C1 segment of cervical spinal cord (tissue), 14 donors: ENCODE measurements at regions not wholly inside any gene's neighbourhood (a gene's known extent, or its start where the extent isn't known, plus 50 kb on each side); places are given as distances from the start of the nearest gene placed in this dataset.

Experiments used
- DNase-seq, 14 donors: peaks; one replicate each; lab custom pipeline; 2025; lab: John Stamatoyannopoulos, UW

DNA sequence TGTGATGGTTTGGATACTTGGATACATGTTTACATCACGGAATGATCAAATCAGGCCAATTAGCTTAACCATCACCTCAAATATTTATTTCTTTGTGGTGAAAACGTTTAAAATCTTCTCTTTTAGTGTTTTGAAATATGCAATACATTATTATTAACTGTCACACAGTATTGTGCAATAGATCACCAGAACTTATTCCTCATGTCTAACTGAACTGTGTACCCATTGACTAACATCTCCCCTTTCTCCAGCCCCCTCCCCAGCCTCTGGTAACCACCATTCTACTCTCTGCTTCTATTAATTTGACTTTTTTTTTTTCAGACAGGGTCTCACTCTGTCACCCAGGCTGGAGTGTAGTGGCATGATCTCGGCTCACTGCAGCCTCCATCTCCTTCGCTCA lies 471.9 kb downstream of the BCOR start:
- DNase-seq, result no peak

DNA sequence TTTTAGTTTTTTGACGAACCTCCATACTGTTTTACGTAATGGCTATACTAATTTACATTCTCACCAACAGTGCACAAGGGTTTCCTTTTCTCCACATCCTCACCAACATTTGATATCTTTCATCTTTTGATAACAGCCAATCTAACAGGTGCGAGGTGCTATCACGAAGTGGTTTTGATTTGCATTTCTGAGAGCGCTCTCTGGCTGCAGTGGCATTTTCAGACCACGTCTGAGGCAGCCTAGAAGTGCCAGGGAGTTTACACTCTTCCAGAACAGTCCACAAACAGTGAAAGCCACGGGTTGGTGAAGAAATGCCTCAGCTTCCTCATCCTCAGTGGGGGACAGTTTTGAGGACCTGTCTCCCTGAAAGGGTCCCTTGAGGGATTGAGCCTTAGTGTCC lies 471.0 kb downstream of the BCOR start:
- no peak for DNase-seq

DNA sequence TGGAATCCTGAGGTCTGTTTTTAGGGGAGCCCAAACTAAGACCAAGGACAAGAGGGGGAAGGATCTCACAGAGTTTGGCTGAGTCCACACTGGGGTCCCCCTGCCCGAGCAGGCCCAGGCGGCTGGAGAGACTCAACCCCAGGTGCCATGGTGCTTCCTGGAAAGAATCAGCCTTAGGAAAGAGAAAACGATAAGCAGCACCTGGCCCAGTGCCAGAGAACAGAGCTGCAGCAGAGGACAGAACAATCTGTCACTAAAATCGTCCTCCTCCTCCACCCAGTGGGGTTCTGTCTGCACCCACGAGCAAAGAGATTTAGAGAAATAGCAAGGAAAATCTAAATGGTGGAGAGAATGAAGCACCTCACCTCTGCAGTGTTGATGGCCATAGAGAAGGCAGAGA lies 470.5 kb downstream of the BCOR start:
- no peak for DNase-seq

- no peak for DNase-seq
Observed at GRCh38 chrX:39629001-39629400, 468.8 kb downstream of the BCOR start.

DNA sequence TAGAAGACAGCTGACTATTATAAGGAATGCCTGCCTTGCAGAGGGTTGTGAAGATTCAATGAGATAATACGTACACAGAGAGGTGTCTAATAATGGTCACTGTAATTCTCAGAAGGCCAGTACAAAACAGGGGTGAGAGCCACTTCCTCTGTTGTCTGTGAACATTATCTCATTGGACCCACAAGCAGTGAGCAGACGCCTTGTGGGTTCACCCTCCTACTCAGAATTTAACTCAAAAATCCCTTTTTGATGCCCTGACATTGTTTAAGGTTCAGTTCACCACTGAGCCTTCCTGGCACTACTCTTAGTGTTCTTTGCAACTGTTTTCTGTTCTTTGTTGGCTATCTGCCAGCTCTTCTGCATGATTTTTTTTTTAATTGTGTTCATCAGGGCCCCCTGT lies 467.4 kb downstream of the BCOR start:
- no peak for DNase-seq

DNA sequence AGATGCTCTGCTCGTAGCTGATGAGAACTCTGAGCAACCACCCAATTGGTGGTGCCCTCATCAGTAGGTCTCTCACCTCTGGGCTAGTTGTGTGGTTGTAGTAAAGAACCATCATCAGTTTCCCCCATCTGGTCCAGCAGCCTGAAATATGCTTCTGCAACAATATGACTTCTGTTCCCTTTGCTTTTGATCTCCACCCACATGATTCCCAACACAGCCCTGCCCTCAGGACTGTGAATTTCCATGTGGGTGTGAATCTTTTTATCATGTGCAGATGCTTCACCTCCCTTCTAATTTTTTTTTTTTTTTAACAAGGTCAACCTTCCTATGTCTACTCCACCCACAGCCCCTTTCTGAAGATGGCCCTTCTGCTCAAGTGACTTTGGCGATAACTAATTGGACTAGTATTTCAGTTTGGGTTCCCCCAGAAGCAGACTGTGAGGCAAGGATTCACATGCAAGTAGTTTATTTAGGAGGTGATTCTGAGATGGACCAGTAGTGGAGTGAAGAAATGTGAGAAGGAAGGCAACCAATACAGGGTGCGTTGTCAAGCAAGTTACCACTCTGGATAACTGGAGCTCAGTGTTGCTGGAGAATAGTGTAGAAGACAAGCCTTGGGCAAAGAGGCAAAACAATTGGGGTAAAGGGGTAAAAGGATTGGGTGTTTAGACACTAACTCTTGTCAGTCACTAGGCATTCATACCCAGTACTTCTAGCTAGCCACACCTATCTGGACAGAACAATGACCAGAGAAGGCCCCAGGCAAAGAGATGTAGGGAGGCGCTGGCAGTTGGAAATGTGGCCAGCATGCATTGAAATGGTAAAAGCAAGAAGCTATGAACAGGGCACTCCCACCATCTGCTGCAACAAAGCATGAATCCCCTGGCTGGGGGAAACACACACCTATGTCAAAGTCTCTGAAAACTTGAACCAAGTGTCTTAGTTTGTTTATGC lies 466.2 kb downstream of the BCOR start:
- no peak for DNase-seq

DNA sequence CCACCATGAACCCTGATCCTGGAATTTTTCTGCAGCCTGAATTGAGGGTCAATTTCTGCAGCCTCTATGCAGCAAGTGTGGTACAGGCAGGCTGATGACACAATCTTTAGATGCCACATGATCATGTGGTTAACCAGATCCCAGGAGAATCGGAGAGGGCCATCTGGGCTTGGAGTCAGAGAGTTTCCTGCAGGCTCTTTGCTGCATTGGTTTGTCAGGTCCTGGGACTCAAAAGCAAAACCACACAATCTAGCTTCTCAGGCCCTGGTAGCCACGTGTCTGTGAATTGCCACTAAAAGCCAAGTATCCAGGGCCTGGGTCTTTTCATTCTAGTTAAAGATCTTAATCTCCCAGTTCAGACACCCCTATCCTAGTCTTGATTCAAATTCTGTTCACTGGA lies 464.5 kb downstream of the BCOR start:
- no peak for DNase-seq

DNA sequence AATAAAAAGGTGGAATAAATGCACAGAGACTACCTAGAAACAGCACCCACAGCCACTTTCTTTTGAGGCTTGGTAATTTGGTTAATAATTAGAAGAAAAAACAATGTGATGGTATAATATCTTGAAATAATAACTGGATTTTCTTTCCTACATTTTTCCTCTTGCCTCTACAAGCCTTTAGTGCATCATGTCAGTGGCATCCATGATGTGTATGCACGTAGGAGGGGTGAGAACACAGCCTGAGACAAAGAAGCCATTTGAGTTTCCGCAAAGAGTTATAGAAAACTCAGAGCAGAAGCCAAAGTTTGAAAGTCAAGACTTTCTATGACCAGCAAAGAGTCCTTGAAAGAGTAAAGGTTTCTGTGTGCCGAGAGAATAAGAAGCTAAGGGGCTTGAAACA lies 461.3 kb downstream of the BCOR start:
- no peak for DNase-seq

DNA sequence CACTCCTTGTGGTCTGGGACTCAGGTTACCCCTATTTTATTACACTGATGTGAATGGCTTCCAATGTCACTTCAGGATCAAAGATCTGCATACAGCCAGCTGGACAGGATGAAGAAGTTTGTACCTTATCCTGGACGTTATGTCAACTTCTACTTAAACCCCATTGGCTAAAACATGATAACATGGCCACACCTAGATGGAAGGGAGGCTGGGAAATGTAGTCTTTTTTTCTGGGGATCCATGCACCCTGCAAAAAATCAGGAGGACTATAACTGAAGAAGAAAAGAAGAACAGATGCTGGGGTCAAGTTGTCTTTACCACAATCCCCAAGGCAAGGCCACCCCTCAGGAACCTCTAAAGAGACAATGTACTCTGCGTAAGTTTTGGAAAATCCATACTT lies 459.2 kb downstream of the BCOR start:
- DNase-seq, result no peak

DNA sequence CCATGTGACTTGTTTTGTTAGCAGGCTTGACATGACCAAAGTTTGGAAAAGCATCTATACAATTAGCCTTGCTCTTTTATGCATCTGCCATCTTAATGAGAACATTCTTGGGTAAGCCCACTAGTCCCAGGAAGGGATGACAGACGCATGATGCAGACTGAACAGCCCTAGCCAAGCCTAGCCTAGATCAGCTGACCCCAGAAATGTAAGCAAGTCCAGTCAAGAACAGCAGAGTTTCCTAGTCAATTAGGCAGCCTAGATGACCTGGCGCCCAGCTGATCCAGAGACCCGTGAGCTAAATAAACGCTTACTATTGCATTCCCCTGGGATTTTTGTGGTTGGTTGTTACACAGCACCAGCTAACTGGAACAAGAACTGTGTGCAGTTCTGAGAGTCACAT lies 457.9 kb downstream of the BCOR start:
- DNase-seq, result no peak

DNA sequence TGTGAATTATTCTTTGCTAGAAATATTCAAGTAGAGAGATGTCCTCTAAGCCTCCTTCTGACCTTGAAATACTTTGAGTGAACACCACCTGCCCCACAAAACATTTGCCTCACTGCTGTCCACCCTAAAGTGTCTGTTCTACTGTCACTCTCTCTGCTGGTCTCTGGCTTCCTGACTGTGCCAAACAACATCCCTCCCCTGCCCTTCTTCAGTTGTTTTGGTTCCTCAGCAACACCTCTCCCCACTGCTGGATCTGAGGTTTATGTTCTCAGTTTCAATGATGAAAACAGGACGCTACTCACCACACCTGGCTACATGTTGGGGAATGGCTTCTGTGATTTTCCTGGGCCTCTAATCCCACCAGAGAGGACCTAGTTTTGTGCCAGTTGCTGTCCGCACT lies 456.9 kb downstream of the BCOR start:
- no peak for DNase-seq

GRCh38 chrX:39642071-39642470 lies 455.7 kb downstream of the BCOR start:
- DNase-seq, result no peak

DNA sequence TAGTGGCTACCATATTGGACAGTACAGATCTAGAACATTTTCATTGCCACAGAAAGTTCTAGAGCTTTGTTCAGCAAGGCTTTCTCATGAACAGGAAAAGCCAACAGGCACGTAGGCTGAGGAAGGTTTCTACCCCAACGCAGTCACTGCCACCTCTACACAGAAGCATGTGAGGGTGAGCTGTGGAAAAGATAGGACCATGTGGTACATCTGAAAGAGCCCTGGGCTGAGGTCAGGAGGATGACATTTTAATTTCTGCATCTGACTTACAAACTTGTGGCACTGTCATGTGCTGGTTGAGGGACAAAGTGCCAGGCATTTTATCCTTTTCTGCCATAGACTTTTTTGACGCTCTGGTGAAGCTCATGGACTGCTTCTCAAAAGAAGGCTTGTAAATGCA lies 454.2 kb downstream of the BCOR start:
- no peak for DNase-seq

GRCh38 chrX:39645178-39645895 lies 452.4 kb downstream of the BCOR start:
- DNase-seq, result no peak

GRCh38 chrX:39648548-39649254 lies 449.1 kb downstream of the BCOR start:
- DNase-seq, result no peak

- no peak for DNase-seq
Observed at GRCh38 chrX:39650768-39651347, 446.9 kb downstream of the BCOR start.

DNA sequence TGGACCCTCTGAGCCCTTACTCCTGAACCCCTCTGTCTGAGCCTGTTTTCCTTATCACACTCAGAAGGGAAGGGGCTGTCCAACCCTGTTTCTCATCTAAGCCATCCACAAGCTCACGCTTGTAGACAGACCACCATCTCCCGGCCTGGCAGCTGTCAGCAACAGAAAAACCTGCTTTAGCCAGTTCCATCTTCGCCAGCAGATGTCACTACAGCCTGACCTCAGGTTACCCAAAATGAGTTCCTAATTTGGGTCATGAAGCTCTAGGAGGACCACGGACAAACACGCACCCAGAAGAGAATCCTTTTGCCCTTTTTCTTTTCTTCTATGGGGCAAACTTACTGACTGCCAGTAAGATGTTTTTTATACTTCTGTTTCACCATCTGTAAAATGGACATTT lies 445.4 kb downstream of the BCOR start:
- peak in 1 of 14 donors; percentile 6 for DNase-seq

GRCh38 chrX:39653691-39654090 lies 444.1 kb downstream of the BCOR start:
- peak in 10 of 14 donors; percentile 6 to 51 (median 30) for DNase-seq

GRCh38 chrX:39654183-39654925 lies 443.4 kb downstream of the BCOR start:
- DNase-seq, result peak in 4 of 14 donors; percentile 11 to 50 (median 30)

- DNase-seq, result no peak
Observed at GRCh38 chrX:39654952-39655351, 442.8 kb downstream of the BCOR start.
